NT2/D1 (cell line): ENCODE measurements at regions not wholly inside any gene's neighbourhood (a gene's known extent, or its start where the extent isn't known, plus 50 kb on each side); places are given as distances from the start of the nearest gene placed in this dataset.

Experiments used
- DNase-seq: peaks from one replicate; pipeline ENCODE4 v3.0.0-alpha.2; 2011; ENCODE audit warnings: low read depth, low spot score
- H3K27me3 ChIP-seq: 2 replicates; pipeline ENCODE4 v1.6.0; 2011; ENCODE audit warnings: mild to moderate bottlenecking; ENCODE audit not compliant: insufficient read length, insufficient read depth
- H3K36me3 ChIP-seq: 2 replicates; pipeline ENCODE4 v1.6.1; 2011; ENCODE audit warnings: mild to moderate bottlenecking, low read length, mixed read lengths; ENCODE audit not compliant: insufficient read depth, insufficient read length
- H3K4me1 ChIP-seq: 2 replicates; pipeline ENCODE4 v1.5.1; 2011; ENCODE audit not compliant: insufficient read depth, insufficient read length
- H3K4me3 ChIP-seq: 2 replicates; pipeline ENCODE4 v1.5.1; 2011; ENCODE audit warnings: low read depth; ENCODE audit not compliant: insufficient read length
- H3K9ac ChIP-seq: 2 replicates; pipeline ENCODE4 v1.6.0; 2011; ENCODE audit warnings: low read depth; ENCODE audit not compliant: insufficient read length
- H3K9me3 ChIP-seq: 2 replicates; pipeline ENCODE4 v1.5.1; 2011; ENCODE audit warnings: mild to moderate bottlenecking, low read length; ENCODE audit not compliant: insufficient read depth
- SUZ12 ChIP-seq: IDR thresholded peaks from 2 replicates; pipeline ENCODE4 v1.6.1; 2011; ENCODE audit not compliant: insufficient read length, insufficient read depth; ENCODE audit errors: extremely low read depth
- YY1 ChIP-seq: IDR thresholded peaks from 2 replicates; pipeline ENCODE4 v1.6.1; 2011; ENCODE audit not compliant: insufficient read length, insufficient read depth
- ZNF274 ChIP-seq: IDR thresholded peaks from 2 replicates; pipeline ENCODE4 v1.6.1; 2011; ENCODE audit warnings: mild to moderate bottlenecking, low read depth, low read length

GRCh38 chr15:47824147-47824546, 106.8 kb downstream of the SEMA6D start:
- Histone ChIP-seq H3K9ac (no peak overlapping the region), H3K4me3 (no peak overlapping the region), H3K27me3 (no peaks in the 10 kb centered on the region), H3K36me3 (no peaks in the 10 kb centered on the region), H3K4me1 (no peaks in the 10 kb centered on the region), H3K9me3 (no peaks in the 10 kb centered on the region)
- TF ChIP-seq SUZ12 (no peak), YY1 (no peak), ZNF274 (no peak)
- no peak for DNase-seq

- H3K27me3 ChIP-seq, result no peaks in the 10 kb centered on the region
- H3K4me1 ChIP-seq, result no peaks in the 10 kb centered on the region
- H3K4me3 ChIP-seq, result no peak overlapping the region
- H3K36me3 ChIP-seq, result no peaks in the 10 kb centered on the region
- DNase-seq, result no peak
- no peaks in the 10 kb centered on the region; the same call in 1 of the 2 replicates for H3K9me3 ChIP-seq
- no peak overlapping the region for H3K9ac ChIP-seq
- TF ChIP-seq SUZ12 (no peak), ZNF274 (no peak), YY1 (no peak)
Measured at GRCh38 chr15:47829667-47830066, 112.4 kb downstream of the SEMA6D start.

- TF ChIP-seq ZNF274 (no peak), YY1 (no peak), SUZ12 (no peak)
- H3K4me1 ChIP-seq, result no peaks in the 10 kb centered on the region
- no peaks in the 10 kb centered on the region; the same call in 1 of the 2 replicates for H3K9me3 ChIP-seq
Measured at GRCh38 chr15:47834093-47834492, 116.8 kb downstream of the SEMA6D start.

GRCh38 chr15:47839233-47839825, 122.0 kb downstream of the SEMA6D start:
- Histone ChIP-seq H3K27me3 (no peaks in the 10 kb centered on the region), H3K9me3 (no peaks in the 10 kb centered on the region)

More at GRCh38 chr15:47834093-47834492, 116.8 kb downstream of the SEMA6D start:
- Histone ChIP-seq H3K9ac (no peak overlapping the region), H3K4me3 (no peak overlapping the region), H3K36me3 (no peaks in the 10 kb centered on the region), H3K27me3 (no peaks in the 10 kb centered on the region)
- DNase-seq, result no peak

GRCh38 chr15:47843124-47843663, 125.9 kb downstream of the SEMA6D start:
- no peak overlapping the region for H3K9ac ChIP-seq
- no peak for DNase-seq
- H3K36me3 ChIP-seq, result no peaks in the 10 kb centered on the region
- H3K4me3 ChIP-seq, result no peak overlapping the region
- H3K4me1 ChIP-seq, result no peaks in the 10 kb centered on the region
- H3K27me3 ChIP-seq, result no peaks in the 10 kb centered on the region
- TF ChIP-seq ZNF274 (no peak), SUZ12 (no peak), YY1 (no peak)
- no peaks in the 10 kb centered on the region for H3K9me3 ChIP-seq

More at GRCh38 chr15:47839233-47839825, 122.0 kb downstream of the SEMA6D start:
- Histone ChIP-seq H3K9ac (no peak overlapping the region), H3K4me3 (no peak overlapping the region), H3K36me3 (no peaks in the 10 kb centered on the region), H3K4me1 (no peaks in the 10 kb centered on the region)
- no peak for DNase-seq
- TF ChIP-seq ZNF274, result no peak
- TF ChIP-seq SUZ12, result no peak
- no peak for TF ChIP-seq YY1

GRCh38 chr15:47844437-47844836, 127.1 kb downstream of the SEMA6D start:
- no peak for DNase-seq
- Histone ChIP-seq H3K4me1 (no peaks in the 10 kb centered on the region), H3K27me3 (no peaks in the 10 kb centered on the region), H3K4me3 (no peak overlapping the region), H3K36me3 (no peaks in the 10 kb centered on the region), H3K9me3 (no peaks in the 10 kb centered on the region), H3K9ac (no peak overlapping the region)
- TF ChIP-seq SUZ12, result no peak
- no peak for TF ChIP-seq YY1
- TF ChIP-seq ZNF274, result no peak

GRCh38 chr15:47846128-47846868, 129.0 kb downstream of the SEMA6D start:
- Histone ChIP-seq H3K27me3 (no peaks in the 10 kb centered on the region), H3K9me3 (no peaks in the 10 kb centered on the region), H3K4me3 (no peak overlapping the region), H3K36me3 (no peaks in the 10 kb centered on the region), H3K9ac (no peak overlapping the region), H3K4me1 (no peaks in the 10 kb centered on the region)
- TF ChIP-seq ZNF274 (no peak), YY1 (no peak), SUZ12 (no peak)
- DNase-seq, result no peak
